PC-3 (cell line): ENCODE measurements at regions not wholly inside any gene's neighbourhood (a gene's known extent, or its start where the extent isn't known, plus 50 kb on each side); places are given as distances from the start of the nearest gene placed in this dataset.

Experiments
- EZH2 ChIP-seq: fragments of 300-600 bp; sonication (generic); IDR thresholded peaks from one replicate; pipeline ENCODE4 v1.6.1; 2017; ENCODE audit warnings: antibody characterized with exemption, mild to moderate bottlenecking, low read length; ENCODE audit not compliant: unreplicated experiment
- EZH2phosphoT487 ChIP-seq: fragments of 300-600 bp; sonication (generic); IDR thresholded peaks from 2 replicates; pipeline ENCODE4 v1.6.1; 2018; ENCODE audit warnings: mild to moderate bottlenecking, antibody characterized with exemption, low read length, borderline replicate concordance
- TF ChIP-seq, protein P1 (sequence below): fragments of 300-600 bp; sonication (generic); conservative IDR thresholded peaks from 2 replicates; pipeline ENCODE4 v1.5.1; 2017; ENCODE audit warnings: antibody characterized with exemption, low read depth, mild to moderate bottlenecking, low read length

DNA sequence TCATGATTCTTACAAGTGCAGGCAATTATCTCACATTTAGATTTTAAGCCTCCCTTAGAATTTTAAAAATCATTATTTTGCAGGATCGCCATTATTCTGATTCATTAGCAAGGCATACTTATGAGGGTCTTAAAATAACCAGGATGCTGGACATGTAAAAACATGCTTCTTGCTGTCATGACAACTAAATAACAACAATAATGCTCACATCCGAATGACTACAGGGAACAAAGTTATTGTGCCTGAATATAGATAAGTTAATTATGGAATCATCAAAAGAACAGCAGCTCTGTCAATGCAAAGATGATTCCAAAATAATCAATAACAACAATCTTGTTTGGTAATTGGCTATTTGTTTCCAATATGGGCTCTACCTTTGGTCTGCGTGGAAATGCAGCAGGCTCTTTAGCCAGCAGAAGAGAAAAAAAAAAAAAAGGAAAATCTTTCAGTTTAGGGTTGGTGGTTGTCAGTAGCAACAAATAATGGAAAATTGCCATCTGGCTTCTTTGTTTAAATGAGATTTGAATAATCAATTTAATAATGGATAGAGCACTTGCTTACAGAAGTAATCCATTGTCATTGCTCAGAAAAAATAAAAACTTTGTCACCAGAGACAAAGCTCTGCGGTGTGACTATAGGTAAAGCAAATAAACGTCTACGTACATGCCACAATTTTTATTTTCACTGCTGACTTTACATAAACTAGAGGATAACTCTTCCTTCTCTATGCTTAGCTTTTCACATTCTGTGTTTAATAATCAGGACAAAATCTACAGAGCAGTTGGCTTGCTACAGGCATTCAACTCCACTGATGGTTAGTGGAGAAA is 468.9 kb upstream of the TSHZ3 start:
- TF ChIP-seq, protein P1, sequence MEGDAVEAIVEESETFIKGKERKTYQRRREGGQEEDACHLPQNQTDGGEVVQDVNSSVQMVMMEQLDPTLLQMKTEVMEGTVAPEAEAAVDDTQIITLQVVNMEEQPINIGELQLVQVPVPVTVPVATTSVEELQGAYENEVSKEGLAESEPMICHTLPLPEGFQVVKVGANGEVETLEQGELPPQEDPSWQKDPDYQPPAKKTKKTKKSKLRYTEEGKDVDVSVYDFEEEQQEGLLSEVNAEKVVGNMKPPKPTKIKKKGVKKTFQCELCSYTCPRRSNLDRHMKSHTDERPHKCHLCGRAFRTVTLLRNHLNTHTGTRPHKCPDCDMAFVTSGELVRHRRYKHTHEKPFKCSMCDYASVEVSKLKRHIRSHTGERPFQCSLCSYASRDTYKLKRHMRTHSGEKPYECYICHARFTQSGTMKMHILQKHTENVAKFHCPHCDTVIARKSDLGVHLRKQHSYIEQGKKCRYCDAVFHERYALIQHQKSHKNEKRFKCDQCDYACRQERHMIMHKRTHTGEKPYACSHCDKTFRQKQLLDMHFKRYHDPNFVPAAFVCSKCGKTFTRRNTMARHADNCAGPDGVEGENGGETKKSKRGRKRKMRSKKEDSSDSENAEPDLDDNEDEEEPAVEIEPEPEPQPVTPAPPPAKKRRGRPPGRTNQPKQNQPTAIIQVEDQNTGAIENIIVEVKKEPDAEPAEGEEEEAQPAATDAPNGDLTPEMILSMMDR = no peak
- TF ChIP-seq EZH2 (no peak), EZH2phosphoT487 (no peak)
